ENCODE measurements at regions not wholly inside any gene's neighbourhood (a gene's known extent, or its start where the extent isn't known, plus 50 kb on each side); places are given as distances from the start of the nearest gene placed in this dataset.

DNA sequence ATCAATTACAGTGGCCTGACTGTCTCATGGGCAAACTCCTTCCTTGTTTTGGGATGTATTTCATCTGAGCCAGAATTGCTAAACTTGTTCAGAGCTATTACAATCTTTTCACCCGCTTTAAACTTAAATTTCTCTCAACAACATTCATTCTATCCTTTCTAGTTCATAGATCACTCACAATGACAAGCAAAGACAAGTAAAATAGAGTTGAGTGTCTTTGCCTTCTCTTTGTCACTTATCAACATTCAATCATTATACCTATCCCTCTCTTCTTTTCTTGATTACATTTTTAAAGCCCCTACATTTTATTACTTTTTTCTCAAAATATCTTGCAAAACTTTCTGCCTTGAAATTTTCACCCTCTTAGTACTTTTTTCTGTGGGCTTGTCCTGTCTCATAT lies 1113.1 kb downstream of the PCDH17 start:
- no peak overlapping the region for H3K4me3 ChIP-seq (ENCODE audit: low read length)
- H3K4me2 ChIP-seq (ENCODE audit: low read depth, low read length, poor library complexity, severe bottlenecking): no peak overlapping the region
- no peaks in the 10 kb centered on the region for H3K27me3 ChIP-seq (ENCODE audit: low read length)
- no peaks in the 10 kb centered on the region for H4K20me1 ChIP-seq (ENCODE audit: insufficient read depth, low read depth, low read length)
- no peak overlapping the region for H2AFZ ChIP-seq (ENCODE audit: low read length)
- H3K4me1 ChIP-seq (ENCODE audit: low read length): no peaks in the 10 kb centered on the region
- no peak for DNase-seq
- H3K36me3 ChIP-seq (ENCODE audit: insufficient read depth, low read length): no peaks in the 10 kb centered on the region
- no peak overlapping the region for H3K9ac ChIP-seq (ENCODE audit: low read length)
- H3K27ac ChIP-seq (ENCODE audit: low read length): no peak overlapping the region
- no peaks in the 10 kb centered on the region for H3K79me2 ChIP-seq (ENCODE audit: low read length)
- H3K9me2 ChIP-seq (replicated peaks; ENCODE audit: insufficient read depth, low read length): no peaks in the 10 kb centered on the region
- H3K9me3 ChIP-seq (ENCODE audit: low read length): peaks cover 26% of the 10 kb centered on the region

DNA sequence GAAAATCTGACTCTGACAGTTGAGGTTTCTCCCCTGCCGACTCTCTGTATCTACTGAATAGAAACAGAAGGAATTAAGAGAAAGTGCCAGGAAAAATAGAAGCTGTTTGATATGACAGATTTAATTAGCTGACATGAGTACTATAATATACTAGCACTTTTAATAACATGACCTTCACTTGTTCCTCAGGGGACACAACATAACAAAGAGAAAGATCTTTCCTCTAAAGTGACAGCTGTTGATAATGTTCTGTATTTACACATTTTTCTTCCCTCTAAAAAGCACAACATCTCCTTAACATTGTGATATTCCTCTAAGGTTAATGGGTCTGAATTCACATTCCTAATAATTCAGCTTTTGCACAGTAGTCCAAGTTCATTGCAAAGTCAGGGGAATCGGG lies 1136.0 kb downstream of the PCDH17 start:
- no peaks in the 10 kb centered on the region for H3K79me2 ChIP-seq (ENCODE audit: low read length)
- H3K27ac ChIP-seq (ENCODE audit: low read length): no peak overlapping the region
- H3K27me3 ChIP-seq (ENCODE audit: low read length): no peaks in the 10 kb centered on the region
- H2AFZ ChIP-seq (ENCODE audit: low read length): no peak overlapping the region
- H3K9me3 ChIP-seq (ENCODE audit: low read length): peaks cover 31% of the 10 kb centered on the region
- H3K4me2 ChIP-seq (ENCODE audit: low read depth, low read length, poor library complexity, severe bottlenecking): no peak overlapping the region
- H3K4me3 ChIP-seq (ENCODE audit: low read length): no peak overlapping the region
- no peaks in the 10 kb centered on the region for H3K36me3 ChIP-seq (ENCODE audit: insufficient read depth, low read length)
- no peaks in the 10 kb centered on the region for H4K20me1 ChIP-seq (ENCODE audit: insufficient read depth, low read depth, low read length)
- H3K9me2 ChIP-seq (replicated peaks; ENCODE audit: insufficient read depth, low read length): no peaks in the 10 kb centered on the region
- H3K4me1 ChIP-seq (ENCODE audit: low read length): no peaks in the 10 kb centered on the region
- DNase-seq: no peak
- no peak overlapping the region for H3K9ac ChIP-seq (ENCODE audit: low read length)

- Histone ChIP-seq H3K9me3 (ENCODE audit: low read length) (peaks cover 30% of the 10 kb centered on the region), H3K9me2 (replicated peaks; ENCODE audit: insufficient read depth, low read length) (no peaks in the 10 kb centered on the region), H3K27ac (ENCODE audit: low read length) (no peak overlapping the region), H2AFZ (ENCODE audit: low read length) (no peak overlapping the region), H3K27me3 (ENCODE audit: low read length) (no peaks in the 10 kb centered on the region), H3K79me2 (ENCODE audit: low read length) (no peaks in the 10 kb centered on the region), H3K4me1 (ENCODE audit: low read length) (no peaks in the 10 kb centered on the region), H3K9ac (ENCODE audit: low read length) (no peak overlapping the region), H4K20me1 (ENCODE audit: insufficient read depth, low read depth, low read length) (no peaks in the 10 kb centered on the region), H3K4me2 (ENCODE audit: low read depth, low read length, poor library complexity, severe bottlenecking) (no peak overlapping the region), H3K36me3 (ENCODE audit: insufficient read depth, low read length) (no peaks in the 10 kb centered on the region), H3K4me3 (ENCODE audit: low read length) (no peak overlapping the region)
- DNase-seq: no peak
Observed at GRCh38 chr13:58773280-58773859, 1141.8 kb downstream of the PCDH17 start.

GRCh38 chr13:58782736-58783135 lies 1151.2 kb downstream of the PCDH17 start:
- Histone ChIP-seq H3K9me3 (ENCODE audit: low read length) (peaks cover 10% of the 10 kb centered on the region; the same call in 1 of the 2 replicates), H3K4me1 (ENCODE audit: low read length) (no peaks in the 10 kb centered on the region), H3K9ac (ENCODE audit: low read length) (no peak overlapping the region), H3K4me3 (ENCODE audit: low read length) (no peak overlapping the region), H3K4me2 (ENCODE audit: low read depth, low read length, poor library complexity, severe bottlenecking) (no peak overlapping the region), H3K79me2 (ENCODE audit: low read length) (no peaks in the 10 kb centered on the region), H3K9me2 (replicated peaks; ENCODE audit: insufficient read depth, low read length) (no peaks in the 10 kb centered on the region), H4K20me1 (ENCODE audit: insufficient read depth, low read depth, low read length) (no peaks in the 10 kb centered on the region), H2AFZ (ENCODE audit: low read length) (no peak overlapping the region), H3K27ac (ENCODE audit: low read length) (no peak overlapping the region), H3K27me3 (ENCODE audit: low read length) (no peaks in the 10 kb centered on the region), H3K36me3 (ENCODE audit: insufficient read depth, low read length) (no peaks in the 10 kb centered on the region)
- no peak for DNase-seq

DNA sequence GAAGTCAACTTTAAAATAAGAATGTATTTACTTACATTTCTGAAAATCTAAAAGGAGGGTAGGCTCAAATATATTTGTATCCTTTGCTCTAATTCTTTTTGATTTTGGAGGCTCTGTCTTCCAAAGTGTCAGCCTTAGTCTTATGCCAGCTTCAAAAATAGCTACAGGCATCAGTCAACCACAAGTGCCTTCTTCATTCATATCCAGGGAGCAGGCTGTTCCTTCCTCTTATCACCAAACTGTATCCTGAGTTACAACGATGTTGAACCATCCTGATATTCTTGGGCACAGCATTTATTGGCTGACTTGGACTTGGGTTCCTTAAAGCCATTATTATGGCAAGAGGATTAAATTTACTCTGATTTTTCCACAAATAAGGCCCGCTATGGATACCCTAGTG lies 1161.3 kb downstream of the PCDH17 start:
- no peaks in the 10 kb centered on the region for H3K36me3 ChIP-seq (ENCODE audit: insufficient read depth, low read length)
- no peak overlapping the region for H3K9ac ChIP-seq (ENCODE audit: low read length)
- peaks cover 43% of the 10 kb centered on the region for H3K9me3 ChIP-seq (ENCODE audit: low read length)
- DNase-seq: no peak
- H3K79me2 ChIP-seq (ENCODE audit: low read length): no peaks in the 10 kb centered on the region
- H3K4me2 ChIP-seq (ENCODE audit: low read depth, low read length, poor library complexity, severe bottlenecking): no peak overlapping the region
- no peaks in the 10 kb centered on the region for H4K20me1 ChIP-seq (ENCODE audit: insufficient read depth, low read depth, low read length)
- H2AFZ ChIP-seq (ENCODE audit: low read length): no peak overlapping the region
- no peak overlapping the region for H3K4me3 ChIP-seq (ENCODE audit: low read length)
- no peaks in the 10 kb centered on the region for H3K27me3 ChIP-seq (ENCODE audit: low read length)
- no peaks in the 10 kb centered on the region for H3K4me1 ChIP-seq (ENCODE audit: low read length)
- H3K9me2 ChIP-seq (replicated peaks; ENCODE audit: insufficient read depth, low read length): no peaks in the 10 kb centered on the region
- no peak overlapping the region for H3K27ac ChIP-seq (ENCODE audit: low read length)

GRCh38 chr13:58795715-58796114 lies 1164.2 kb downstream of the PCDH17 start:
- H3K9ac ChIP-seq (ENCODE audit: low read length): no peak overlapping the region
- H3K36me3 ChIP-seq (ENCODE audit: insufficient read depth, low read length): no peaks in the 10 kb centered on the region
- H3K27me3 ChIP-seq (ENCODE audit: low read length): no peaks in the 10 kb centered on the region
- H3K4me1 ChIP-seq (ENCODE audit: low read length): no peaks in the 10 kb centered on the region
- no peak overlapping the region for H3K4me3 ChIP-seq (ENCODE audit: low read length)
- H4K20me1 ChIP-seq (ENCODE audit: insufficient read depth, low read depth, low read length): no peaks in the 10 kb centered on the region
- H3K79me2 ChIP-seq (ENCODE audit: low read length): no peaks in the 10 kb centered on the region
- no peak overlapping the region for H3K27ac ChIP-seq (ENCODE audit: low read length)
- no peak for DNase-seq
- no peak overlapping the region for H2AFZ ChIP-seq (ENCODE audit: low read length)
- H3K9me2 ChIP-seq (replicated peaks; ENCODE audit: insufficient read depth, low read length): no peaks in the 10 kb centered on the region
- peaks cover 39% of the 10 kb centered on the region for H3K9me3 ChIP-seq (ENCODE audit: low read length)
- H3K4me2 ChIP-seq (ENCODE audit: low read depth, low read length, poor library complexity, severe bottlenecking): no peak overlapping the region

DNA sequence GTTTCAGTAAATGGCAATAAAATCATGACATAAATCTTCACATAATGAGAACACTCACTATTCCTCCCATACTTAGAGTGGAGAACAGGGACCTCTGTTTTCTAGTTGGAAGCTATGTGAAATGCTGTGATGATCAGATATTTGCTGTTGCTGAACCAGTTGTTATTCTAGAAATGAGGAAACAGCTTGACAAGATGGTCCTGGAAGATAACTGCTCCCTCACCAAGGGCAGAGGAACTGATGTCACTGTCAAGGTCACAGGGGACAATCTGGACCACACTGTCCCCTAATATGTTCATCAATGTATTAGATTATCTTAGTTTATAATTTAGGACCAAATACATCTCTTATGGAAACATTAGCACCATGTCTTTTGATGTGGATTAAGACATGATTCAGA lies 1173.3 kb downstream of the PCDH17 start:
- no peaks in the 10 kb centered on the region for H4K20me1 ChIP-seq (ENCODE audit: insufficient read depth, low read depth, low read length)
- no peak for DNase-seq
- no peak overlapping the region for H2AFZ ChIP-seq (ENCODE audit: low read length)

GRCh38 chr13:58806401-58806800 lies 1174.9 kb downstream of the PCDH17 start:
- Histone ChIP-seq H4K20me1 (ENCODE audit: insufficient read depth, low read depth, low read length) (no peaks in the 10 kb centered on the region), H2AFZ (ENCODE audit: low read length) (no peak overlapping the region), H3K36me3 (ENCODE audit: insufficient read depth, low read length) (no peaks in the 10 kb centered on the region), H3K27ac (ENCODE audit: low read length) (no peak overlapping the region), H3K9me2 (replicated peaks; ENCODE audit: insufficient read depth, low read length) (no peaks in the 10 kb centered on the region), H3K4me1 (ENCODE audit: low read length) (no peaks in the 10 kb centered on the region), H3K27me3 (ENCODE audit: low read length) (no peaks in the 10 kb centered on the region), H3K4me3 (ENCODE audit: low read length) (no peak overlapping the region), H3K79me2 (ENCODE audit: low read length) (no peaks in the 10 kb centered on the region), H3K9ac (ENCODE audit: low read length) (no peak overlapping the region), H3K9me3 (ENCODE audit: low read length) (peaks cover 27% of the 10 kb centered on the region), H3K4me2 (ENCODE audit: low read depth, low read length, poor library complexity, severe bottlenecking) (no peak overlapping the region)
- DNase-seq: no peak

More for the DNA sequence above, 1173.3 kb downstream of the PCDH17 start:
- Histone ChIP-seq H3K79me2 (ENCODE audit: low read length) (no peaks in the 10 kb centered on the region), H3K27ac (ENCODE audit: low read length) (no peak overlapping the region), H3K27me3 (ENCODE audit: low read length) (no peaks in the 10 kb centered on the region), H3K9me2 (replicated peaks; ENCODE audit: insufficient read depth, low read length) (no peaks in the 10 kb centered on the region), H3K4me1 (ENCODE audit: low read length) (no peaks in the 10 kb centered on the region), H3K4me3 (ENCODE audit: low read length) (no peak overlapping the region), H3K36me3 (ENCODE audit: insufficient read depth, low read length) (no peaks in the 10 kb centered on the region), H3K9me3 (ENCODE audit: low read length) (peaks cover 25% of the 10 kb centered on the region), H3K9ac (ENCODE audit: low read length) (no peak overlapping the region), H3K4me2 (ENCODE audit: low read depth, low read length, poor library complexity, severe bottlenecking) (no peak overlapping the region)

DNA sequence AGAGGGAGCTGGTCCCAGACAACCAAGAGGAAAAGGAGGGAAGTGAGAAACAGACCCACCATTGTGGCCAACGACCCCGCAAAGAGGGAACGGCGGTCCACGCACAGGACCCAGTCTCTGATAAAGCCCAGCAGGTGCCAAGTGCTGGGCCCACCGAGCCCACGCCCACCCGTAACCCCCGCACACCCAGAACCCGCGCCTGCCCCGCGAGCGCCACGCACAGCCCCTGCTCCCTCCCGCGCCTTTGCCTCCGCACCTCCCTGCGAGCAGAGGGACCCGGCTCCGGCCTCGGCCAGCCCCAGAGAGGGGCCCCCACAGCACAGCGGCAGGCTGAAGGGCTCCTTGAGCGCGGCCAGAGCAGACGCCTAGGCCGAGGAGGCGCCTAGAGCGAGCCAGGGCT lies 1192.2 kb downstream of the PCDH17 start:
- H3K36me3 ChIP-seq (ENCODE audit: insufficient read depth, low read length): no peaks in the 10 kb centered on the region
- H3K4me3 ChIP-seq (ENCODE audit: low read length): no peak overlapping the region
- no peak for DNase-seq
- H3K27ac ChIP-seq (ENCODE audit: low read length): no peak overlapping the region
- H3K79me2 ChIP-seq (ENCODE audit: low read length): no peaks in the 10 kb centered on the region
- H3K4me2 ChIP-seq (ENCODE audit: low read depth, low read length, poor library complexity, severe bottlenecking): no peak overlapping the region
- H3K27me3 ChIP-seq (ENCODE audit: low read length): no peaks in the 10 kb centered on the region
- no peak overlapping the region for H3K9ac ChIP-seq (ENCODE audit: low read length)
- no peak overlapping the region for H2AFZ ChIP-seq (ENCODE audit: low read length)
- peaks cover 19% of the 10 kb centered on the region for H3K9me3 ChIP-seq (ENCODE audit: low read length)
- no peaks in the 10 kb centered on the region for H3K9me2 ChIP-seq (replicated peaks; ENCODE audit: insufficient read depth, low read length)
- no peaks in the 10 kb centered on the region for H4K20me1 ChIP-seq (ENCODE audit: insufficient read depth, low read depth, low read length)
- no peaks in the 10 kb centered on the region for H3K4me1 ChIP-seq (ENCODE audit: low read length)
